Lung (tissue), 11 donors: ENCODE measurements at regions not wholly inside any gene's neighbourhood (a gene's known extent, or its start where the extent isn't known, plus 50 kb on each side); places are given as distances from the start of the nearest gene placed in this dataset.

Source experiments
- ATAC-seq: fragments of 200-7000 bp; cut with Tn5 transposase; one replicate; pipeline ENCODE4 v1.9.1; 2020; ENCODE audit warnings: moderate number of reproducible peaks; ENCODE audit not compliant: insufficient read depth, low FRiP score
- DNase-seq, 3 donors: peaks; one replicate each; pipeline ENCODE4 v3.0.0-alpha.2; 2013 to 2017
- H3K27ac ChIP-seq, 2 donors: one replicate each; pipeline ENCODE4 v1.5.1; 2013; ENCODE audit warnings: mild to moderate bottlenecking in 2 of 2, moderate library complexity in 2 of 2, control low read depth in 1 of 2, inconsistent platforms in 1 of 2, low read depth in 1 of 2, low read length in 1 of 2
- H3K27me3 ChIP-seq, 3 donors: one replicate each; pipeline ENCODE4 v1.5.1; 2013; ENCODE audit warnings: low read length in 2 of 3; ENCODE audit not compliant: control insufficient read depth in 3 of 3, insufficient read depth in 3 of 3
- H3K36me3 ChIP-seq, 4 donors: one replicate each; pipeline ENCODE4 v1.5.1; 2013; ENCODE audit warnings: low read length in 4 of 4, mild to moderate bottlenecking in 1 of 4, moderate library complexity in 1 of 4; ENCODE audit not compliant: control insufficient read depth in 4 of 4, insufficient read depth in 4 of 4
- H3K4me1 ChIP-seq, 5 donors: one replicate each; pipeline ENCODE4 v1.5.1; 2013; ENCODE audit warnings: low read length in 5 of 5, mild to moderate bottlenecking in 2 of 5, moderate library complexity in 1 of 5; ENCODE audit not compliant: control insufficient read depth in 5 of 5, insufficient read depth in 5 of 5
- H3K4me3 ChIP-seq: one replicate; pipeline ENCODE4 v1.5.1; 2013; ENCODE audit warnings: mild to moderate bottlenecking, control low read depth, moderate library complexity
- H3K9ac ChIP-seq, 2 donors: one replicate each; pipeline ENCODE4 v1.5.1; 2013; ENCODE audit warnings: low read length in 2 of 2, control low read depth in 1 of 2; ENCODE audit not compliant: insufficient read depth in 1 of 2
- H3K9me3 ChIP-seq, 4 donors: one replicate each; pipeline ENCODE4 v1.5.1; 2013; ENCODE audit warnings: low read length in 3 of 4, mild to moderate bottlenecking in 1 of 4, moderate library complexity in 1 of 4; ENCODE audit not compliant: control insufficient read depth in 4 of 4, insufficient read depth in 3 of 4
- WGBS, 2 donors: extraction: QIAGEN DNeasy Blood & Tissue Kit; methylation state at CpG; one replicate each; pipeline ENCODE4 v1.1.7; 2013; 5-methylcytosine and 5-hydroxymethylcytosine counted together
- TF ChIP-seq, protein P1 (sequence below): IDR thresholded peaks from 2 replicates; pipeline ENCODE4 v1.5.1; 2012; ENCODE audit warnings: mild to moderate bottlenecking; ENCODE audit errors: control extremely low read depth, extremely low read depth
- donor health status: control.
- donor health status: control.
- donor health status: Bipolar disorder and iron deficiency.
- donor health status: healthy.
- donor health status: DM: yes; HTN: yes; CAD: no.

DNA sequence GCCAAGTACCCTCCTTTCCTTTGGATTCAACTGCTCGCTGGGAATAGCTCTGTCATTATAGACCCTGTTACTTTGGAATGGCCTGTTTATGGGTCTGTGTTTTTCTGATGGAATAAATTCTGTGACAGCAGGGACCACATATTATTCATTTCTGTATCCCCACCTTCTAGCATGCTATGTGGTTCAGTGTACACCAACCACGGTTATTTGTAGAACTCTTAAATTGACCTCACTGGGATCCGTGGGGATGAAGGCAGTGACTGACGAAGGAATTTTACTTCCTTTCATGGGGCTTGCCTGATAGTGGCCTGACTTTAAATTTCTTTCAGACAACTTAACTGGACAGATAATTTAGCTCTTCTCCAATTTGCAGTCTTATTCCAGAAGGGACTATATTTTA, 343.2 kb downstream of the SPRY1 start:
- DNase-seq (no peak), ATAC-seq (no peak)
- Histone ChIP-seq H3K36me3 (no peaks in the 10 kb centered on the region), H3K27ac (peak overlapping the region in 1 of 2 donors; percentile 21), H3K4me1 (peaks cover 0 to 22% (median under 1%) of the 10 kb centered on the region in 5 donors), H3K9me3 (no peaks in the 10 kb centered on the region), H3K9ac (no peak overlapping the region), H3K4me3 (no peak overlapping the region), H3K27me3 (no peaks in the 10 kb centered on the region)
- TF ChIP-seq, protein P1, sequence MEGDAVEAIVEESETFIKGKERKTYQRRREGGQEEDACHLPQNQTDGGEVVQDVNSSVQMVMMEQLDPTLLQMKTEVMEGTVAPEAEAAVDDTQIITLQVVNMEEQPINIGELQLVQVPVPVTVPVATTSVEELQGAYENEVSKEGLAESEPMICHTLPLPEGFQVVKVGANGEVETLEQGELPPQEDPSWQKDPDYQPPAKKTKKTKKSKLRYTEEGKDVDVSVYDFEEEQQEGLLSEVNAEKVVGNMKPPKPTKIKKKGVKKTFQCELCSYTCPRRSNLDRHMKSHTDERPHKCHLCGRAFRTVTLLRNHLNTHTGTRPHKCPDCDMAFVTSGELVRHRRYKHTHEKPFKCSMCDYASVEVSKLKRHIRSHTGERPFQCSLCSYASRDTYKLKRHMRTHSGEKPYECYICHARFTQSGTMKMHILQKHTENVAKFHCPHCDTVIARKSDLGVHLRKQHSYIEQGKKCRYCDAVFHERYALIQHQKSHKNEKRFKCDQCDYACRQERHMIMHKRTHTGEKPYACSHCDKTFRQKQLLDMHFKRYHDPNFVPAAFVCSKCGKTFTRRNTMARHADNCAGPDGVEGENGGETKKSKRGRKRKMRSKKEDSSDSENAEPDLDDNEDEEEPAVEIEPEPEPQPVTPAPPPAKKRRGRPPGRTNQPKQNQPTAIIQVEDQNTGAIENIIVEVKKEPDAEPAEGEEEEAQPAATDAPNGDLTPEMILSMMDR: no peak
- 94% methylated on average over 4 of the region's 4 CpGs for WGBS, 2 donors

DNA sequence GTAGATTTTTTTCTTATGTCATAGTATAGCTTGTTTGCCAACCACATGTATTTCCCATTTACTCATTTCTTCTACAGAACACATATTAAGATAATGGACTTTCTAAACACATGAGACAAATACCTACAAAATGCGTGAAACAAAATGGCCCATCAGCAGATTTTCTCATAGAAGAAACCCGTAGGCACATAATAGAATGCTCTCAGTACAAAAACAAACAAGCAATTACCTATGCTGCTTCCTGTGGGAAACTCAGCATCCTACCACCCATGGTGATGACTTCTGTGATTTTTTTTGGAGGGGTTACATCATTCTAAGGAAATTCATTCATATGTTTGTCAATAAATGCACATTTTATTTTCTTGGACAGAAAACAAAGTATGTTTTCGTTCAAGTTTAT, 343.6 kb downstream of the SPRY1 start:
- WGBS, 2 donors: 76 to 82% methylated on average over 3 of the region's 3 CpGs
- TF ChIP-seq, protein P1: no peak
- H3K9ac ChIP-seq: no peak overlapping the region
- H3K9me3 ChIP-seq: no peaks in the 10 kb centered on the region
- ATAC-seq (no peak), DNase-seq (no peak)
- no peak overlapping the region for H3K27ac ChIP-seq
- peaks cover 0 to 26% (median 3%) of the 10 kb centered on the region in 5 donors for H3K4me1 ChIP-seq
- H3K36me3 ChIP-seq: no peaks in the 10 kb centered on the region
- H3K27me3 ChIP-seq: no peaks in the 10 kb centered on the region
- H3K4me3 ChIP-seq: no peak overlapping the region

DNA sequence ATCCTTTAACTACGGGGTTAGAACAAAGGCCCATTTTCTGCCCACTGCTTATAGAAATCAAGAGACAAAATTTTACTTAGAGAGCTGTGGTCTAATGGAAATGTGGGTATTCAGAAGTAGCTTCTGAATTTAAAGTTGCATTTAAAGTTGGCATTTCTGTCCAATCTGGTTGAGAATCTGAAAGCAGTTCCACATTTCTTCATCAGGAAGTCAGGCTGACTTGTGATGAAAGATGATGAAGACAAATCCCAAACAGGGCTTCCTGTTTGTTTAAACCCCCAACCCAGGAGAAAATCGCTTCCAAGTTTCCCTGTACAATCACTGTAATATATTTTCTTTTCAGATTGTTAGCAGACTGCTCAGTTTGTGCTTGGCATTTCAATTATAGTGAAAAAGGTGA, 345.3 kb downstream of the SPRY1 start:
- H3K36me3 ChIP-seq: no peaks in the 10 kb centered on the region
- H3K9ac ChIP-seq: no peak overlapping the region
- no peak for ATAC-seq
- 5 to 34% methylated on average over 2 of the region's 2 CpGs for WGBS, 2 donors
- TF ChIP-seq, protein P1: no peak
- DNase-seq: peak in 2 of 3 donors; percentile 26 to 49
- no peak overlapping the region for H3K27ac ChIP-seq
- no peaks in the 10 kb centered on the region for H3K27me3 ChIP-seq
- peaks cover 0 to 33% (median 3%) of the 10 kb centered on the region in 5 donors for H3K4me1 ChIP-seq
- no peak overlapping the region for H3K4me3 ChIP-seq
- no peaks in the 10 kb centered on the region for H3K9me3 ChIP-seq

DNA sequence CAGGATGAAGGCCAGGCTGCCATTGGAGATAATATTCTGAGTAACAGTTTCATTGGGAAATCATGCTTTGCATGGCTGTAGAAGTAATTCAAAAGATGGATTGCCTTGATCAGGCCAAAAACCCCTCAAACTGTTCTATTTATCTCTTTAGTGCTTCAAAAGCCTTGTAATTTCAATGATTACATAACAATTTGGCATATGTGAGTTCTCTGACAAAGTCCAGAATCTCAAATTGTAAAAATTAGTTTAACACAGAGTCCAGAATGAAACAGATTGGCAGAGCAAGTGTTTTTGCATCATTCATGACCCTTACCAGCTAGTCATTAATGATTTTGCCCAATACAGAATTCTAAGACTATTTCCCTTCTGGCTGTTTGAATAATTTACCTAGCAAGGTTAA, 347.3 kb downstream of the SPRY1 start:
- Histone ChIP-seq H3K36me3 (no peaks in the 10 kb centered on the region), H3K9ac (no peak overlapping the region), H3K27me3 (no peaks in the 10 kb centered on the region), H3K27ac (no peak overlapping the region), H3K4me1 (peaks cover 0 to 33% (median 3%) of the 10 kb centered on the region in 5 donors), H3K4me3 (no peak overlapping the region), H3K9me3 (no peaks in the 10 kb centered on the region)
- ATAC-seq (no peak), DNase-seq (peak in 2 of 3 donors; percentile 56 to 71)
- TF ChIP-seq, protein P1: no peak
